HG02571 (cell line): ENCODE measurements at regions not wholly inside any gene's neighbourhood (a gene's known extent, or its start where the extent isn't known, plus 50 kb on each side); places are given as distances from the start of the nearest gene placed in this dataset.

ENCODE experiments used
- ATAC-seq: cut with Tn5 transposase; IDR thresholded peaks from one replicate; pipeline ENCODE4 v1.9.1; 2021; ENCODE audit warnings: mild to moderate bottlenecking, moderate library complexity; ENCODE audit not compliant: unreplicated experiment

DNA sequence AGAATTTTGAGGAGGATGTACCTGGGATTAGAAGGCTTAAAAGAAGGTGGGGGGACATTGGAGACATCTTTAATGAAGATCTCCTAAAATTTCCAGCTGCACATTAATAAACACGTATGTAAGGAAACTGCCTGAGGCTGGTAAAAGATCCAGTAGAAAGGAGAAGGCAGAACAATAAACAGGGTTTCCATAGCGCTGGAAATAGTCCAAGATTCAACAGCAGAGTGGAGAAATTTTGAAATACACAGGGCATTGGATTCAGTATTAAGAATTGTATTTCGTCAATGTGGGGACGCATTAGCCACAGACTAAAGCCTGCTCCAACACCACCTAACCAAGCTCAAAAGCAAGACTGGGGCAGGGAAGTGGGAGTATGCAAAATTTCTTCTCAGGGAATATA lies 606.9 kb upstream of the NRXN1 start:
- no peak for ATAC-seq

DNA sequence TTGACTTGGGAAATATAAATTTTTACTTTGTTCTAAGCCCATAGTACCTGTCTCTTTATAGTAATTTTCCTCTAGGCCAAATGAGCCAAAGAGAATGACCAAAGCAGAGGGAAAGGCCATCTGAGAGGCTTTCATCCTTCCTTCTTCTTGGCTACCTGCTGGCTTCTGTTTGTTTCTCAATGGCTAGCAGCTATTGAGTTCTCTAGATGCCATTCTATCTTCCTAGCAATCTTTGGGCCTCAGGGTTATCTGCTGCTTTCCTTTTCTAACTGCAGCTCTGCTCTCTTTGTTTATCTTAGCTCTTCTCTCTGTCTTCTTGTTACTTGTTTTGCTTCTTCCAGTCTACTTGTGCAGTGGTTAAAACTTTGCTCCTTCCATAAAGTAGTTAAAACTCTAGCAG lies 601.1 kb upstream of the NRXN1 start:
- no peak for ATAC-seq

DNA sequence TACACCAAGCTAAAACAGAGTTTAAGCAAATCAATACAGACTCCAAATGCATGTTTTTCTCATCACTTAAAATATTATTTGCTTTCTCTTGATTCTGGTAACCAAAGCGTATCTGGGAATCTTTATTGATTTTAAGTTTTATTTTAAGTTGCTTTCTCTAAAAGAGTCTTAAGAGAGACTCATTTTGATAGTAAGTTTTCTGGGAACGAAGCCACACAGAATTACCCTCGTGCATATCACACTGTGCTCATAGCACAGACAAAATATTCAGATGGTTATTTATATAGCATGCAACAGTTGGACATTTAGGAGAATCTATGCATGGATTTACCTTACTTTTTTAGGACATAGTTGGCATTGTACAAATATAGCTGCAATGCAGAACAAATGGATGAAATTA lies 597.5 kb upstream of the NRXN1 start:
- no peak for ATAC-seq

DNA sequence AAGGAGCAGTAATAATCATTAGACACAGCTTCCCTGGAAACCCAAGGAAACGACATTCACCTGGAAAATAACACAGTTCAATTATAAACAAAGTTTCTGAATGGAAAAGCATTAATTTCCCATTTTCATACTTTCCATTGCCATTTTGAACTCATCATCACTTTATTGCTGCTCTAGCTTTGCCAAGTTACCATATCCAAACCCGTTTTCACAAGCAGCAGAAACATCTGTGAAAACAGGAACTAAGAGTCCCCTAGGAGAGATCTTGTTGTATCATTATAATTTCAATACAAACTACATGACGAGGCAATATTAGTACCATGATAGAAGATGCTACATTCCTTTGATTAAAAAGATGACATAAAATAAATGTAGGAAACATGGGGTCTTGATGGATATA lies 597.0 kb upstream of the NRXN1 start:
- ATAC-seq, result no peak

DNA sequence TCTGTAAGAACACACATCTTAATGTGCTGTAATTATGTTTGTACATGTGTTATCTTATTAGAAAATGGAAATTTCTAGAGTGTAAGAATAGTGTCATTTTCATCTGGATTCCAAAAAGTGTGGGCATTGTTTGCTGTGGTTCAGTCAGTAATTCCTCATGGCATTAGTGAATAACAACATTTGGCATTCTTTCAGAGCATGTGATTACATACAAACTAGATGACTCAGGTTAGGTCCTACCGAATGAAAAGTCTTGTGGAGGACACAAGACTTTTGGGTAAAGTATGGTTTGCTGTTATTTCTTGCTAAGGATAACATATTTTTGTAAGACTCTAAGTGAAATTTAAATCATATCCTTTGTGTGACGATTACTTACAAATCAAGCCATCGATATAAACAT lies 593.1 kb upstream of the NRXN1 start:
- no peak for ATAC-seq

DNA sequence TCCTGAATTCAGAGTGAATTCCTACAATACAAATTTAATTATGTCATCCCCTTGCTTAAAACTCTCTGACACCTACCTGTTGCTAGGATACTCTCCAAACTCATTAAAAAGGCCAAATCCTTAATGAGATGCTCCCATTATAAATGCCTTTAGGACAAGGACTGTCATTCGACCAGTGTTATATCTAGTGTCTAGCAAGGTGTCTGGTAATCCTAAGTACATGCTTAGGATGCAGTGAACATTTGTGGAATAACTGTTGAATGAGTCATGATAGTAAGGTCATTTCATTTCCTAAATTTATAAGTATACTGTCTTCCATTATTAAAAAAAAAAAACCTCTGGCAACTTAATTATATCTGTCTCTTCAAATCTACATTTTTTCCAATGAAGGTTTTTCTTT lies 588.9 kb upstream of the NRXN1 start:
- no peak for ATAC-seq

DNA sequence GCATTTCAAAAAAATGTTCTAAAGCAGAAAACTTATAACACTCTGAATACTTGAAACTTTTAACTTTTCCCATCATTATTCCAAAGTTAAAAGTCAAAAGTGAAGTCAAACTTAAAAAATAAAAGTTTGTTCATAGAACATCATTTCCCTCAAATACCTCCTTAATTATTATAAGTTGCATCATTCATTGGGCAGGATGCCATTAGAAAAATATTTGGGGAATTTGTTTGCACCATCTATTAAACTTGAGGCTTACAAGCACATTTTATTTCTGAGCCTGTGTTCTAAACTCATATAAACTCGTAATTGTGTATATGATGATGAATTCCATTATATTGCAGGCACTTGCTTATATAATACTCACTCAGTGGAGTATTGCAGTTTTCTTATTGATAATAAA lies 588.0 kb upstream of the NRXN1 start:
- ATAC-seq, result no peak

DNA sequence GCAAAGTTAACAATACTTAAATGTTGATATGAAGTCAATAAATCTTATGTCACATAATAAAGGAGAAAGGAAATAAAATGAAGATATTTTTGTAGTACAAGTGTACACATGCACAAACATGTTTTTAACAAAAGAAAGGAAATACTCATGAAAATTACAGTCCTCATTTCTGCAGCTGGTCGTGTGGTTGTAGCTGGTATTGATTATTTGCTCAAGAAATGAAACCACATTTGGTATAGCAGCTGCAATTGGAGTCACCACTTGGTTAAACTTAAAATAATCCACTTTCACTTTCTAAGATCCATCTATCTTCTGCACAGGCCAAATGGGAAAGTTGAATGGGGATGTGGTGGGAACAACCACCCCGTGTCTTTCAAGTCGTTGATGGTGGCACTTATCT lies 580.5 kb upstream of the NRXN1 start:
- ATAC-seq, result no peak

DNA sequence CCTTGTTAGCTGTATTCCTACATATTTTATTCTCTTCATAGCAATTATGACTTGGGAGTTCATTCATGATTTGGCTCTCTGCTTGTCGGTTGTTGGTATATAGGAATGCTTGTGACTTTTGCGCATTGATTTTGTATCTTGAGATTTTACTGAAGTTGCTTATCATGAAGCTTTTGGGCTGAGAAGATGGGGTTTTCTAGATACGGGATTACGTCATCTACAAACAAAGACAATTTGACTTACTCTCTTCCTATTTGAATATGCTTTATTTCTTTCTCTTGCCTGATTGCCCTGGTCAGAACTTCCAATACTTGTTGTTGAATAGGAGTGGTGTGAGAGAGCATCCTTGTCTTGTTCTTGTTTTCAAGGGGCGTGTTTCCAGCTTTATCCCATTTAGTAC lies 569.8 kb upstream of the NRXN1 start:
- ATAC-seq, result no peak

DNA sequence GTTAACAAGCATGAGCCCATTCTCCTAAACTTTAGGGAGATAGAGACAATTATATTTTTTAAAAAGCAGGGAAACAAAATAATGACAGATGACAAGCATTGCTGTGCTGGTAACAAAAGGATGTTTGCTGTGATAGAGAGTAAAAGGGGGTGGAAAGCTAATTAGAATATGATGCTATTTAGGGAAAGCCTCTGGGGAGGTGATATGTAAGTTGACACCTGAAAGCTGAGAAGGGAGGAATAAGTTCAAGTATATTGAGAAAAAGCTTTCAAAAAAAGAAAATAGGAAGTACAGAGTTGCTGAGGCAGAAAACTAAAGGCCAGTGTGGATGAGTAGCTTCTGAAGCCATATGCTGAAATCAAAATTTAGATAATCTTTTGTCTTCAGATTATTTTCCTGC lies 565.2 kb upstream of the NRXN1 start:
- no peak for ATAC-seq

DNA sequence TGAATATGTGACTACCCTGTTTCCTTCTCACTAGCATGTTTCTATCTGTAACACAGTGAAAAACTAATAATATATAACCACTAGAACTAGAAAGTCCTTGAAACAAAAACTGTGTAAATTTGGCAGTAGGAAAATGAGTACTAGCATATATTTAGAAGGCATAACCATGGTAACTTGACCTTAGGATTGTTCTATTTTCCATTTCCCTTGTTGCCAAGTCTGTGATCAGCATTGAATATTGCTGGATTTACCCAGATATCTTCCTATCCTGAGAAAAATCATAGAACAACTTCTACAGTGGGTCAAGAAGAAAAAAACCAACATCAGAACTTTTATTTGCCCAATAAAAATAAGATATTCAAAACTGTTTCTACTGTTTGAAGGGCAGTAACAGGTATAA lies 563.9 kb upstream of the NRXN1 start:
- no peak for ATAC-seq

DNA sequence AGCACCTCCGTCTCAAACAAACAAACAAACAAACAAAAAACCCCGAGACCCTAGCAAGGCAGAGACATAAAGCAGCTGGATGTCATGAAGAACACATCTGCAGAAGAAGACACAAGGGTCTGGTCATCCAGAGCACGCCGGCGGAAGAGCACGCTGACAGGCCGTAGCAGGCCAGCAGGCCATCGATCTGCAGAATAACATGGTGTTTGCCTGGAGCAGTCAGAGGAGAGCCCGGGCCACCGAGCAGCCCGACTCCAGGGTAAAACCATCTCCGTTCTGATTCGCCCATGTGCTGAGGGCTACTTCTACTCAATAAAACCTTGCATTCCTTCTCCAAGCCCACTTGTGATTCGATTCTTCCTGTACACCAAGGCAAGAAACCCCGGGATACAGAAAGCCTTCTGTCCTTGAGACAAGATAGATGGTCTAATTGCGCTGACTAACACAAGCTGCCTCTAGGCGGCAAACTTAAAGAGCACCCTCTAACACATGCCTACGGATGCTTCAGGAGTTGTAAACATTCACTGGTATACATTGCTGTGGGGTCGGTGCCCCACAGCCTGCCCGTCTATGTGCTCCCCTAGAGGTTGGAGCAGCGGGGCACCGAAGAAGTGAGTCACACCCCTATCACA lies 549.8 kb upstream of the NRXN1 start:
- ATAC-seq, result no peak

DNA sequence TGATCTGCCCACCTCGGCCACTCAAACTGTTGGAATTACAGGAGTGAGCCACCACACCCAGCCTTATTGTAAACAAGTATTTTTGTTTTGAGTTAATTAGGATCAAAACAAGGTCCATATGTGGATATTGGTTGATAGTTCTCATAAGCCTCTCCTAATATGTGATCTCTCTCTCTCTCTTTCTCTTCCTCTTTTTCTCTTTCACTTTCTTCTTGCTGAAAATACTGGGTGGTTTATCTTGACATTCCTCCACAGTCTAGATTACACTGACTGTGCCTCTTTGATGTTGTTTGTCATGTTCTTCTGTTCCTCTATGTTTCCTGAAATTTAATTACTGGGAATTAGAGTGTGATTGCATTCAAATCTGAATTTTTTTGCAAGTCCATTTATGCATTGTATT lies 547.5 kb upstream of the NRXN1 start:
- ATAC-seq, result no peak

DNA sequence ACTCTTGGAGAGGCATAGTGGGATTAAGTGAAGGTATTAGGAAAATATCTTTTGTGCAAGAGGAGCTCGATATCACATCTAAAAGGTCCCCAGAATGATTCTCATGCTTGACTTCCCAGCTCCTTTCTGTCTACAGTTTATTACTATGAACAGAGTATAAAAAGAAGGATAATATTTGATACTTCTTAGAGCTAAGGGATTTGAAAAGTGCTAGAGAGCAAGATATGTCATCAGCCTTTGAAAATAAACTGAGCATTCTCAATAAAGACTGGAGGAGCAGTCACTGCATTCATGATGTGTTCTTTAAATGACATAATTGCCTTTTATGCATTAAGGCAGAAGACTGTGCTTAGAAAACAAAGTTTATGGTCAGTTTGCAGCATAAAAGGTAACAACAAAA lies 543.2 kb upstream of the NRXN1 start:
- no peak for ATAC-seq

DNA sequence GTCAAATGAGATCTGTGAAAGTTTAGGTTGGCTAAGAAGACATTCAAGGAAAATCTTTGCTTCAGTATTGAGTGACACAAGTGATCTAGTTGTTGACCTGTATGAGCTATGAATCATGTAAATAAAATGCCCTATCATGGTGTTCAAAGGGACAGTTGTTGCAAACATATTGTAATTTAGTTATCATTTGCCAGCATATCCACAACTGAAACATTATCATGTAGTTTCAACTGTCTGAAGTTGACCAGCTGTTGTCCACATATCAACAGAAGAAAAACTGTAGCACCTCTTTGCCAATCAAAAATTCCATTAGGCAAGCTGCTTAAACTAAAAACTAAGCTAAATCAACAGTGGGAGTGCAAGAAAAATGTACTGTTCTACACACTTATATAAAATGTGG lies 527.1 kb upstream of the NRXN1 start:
- ATAC-seq, result no peak

DNA sequence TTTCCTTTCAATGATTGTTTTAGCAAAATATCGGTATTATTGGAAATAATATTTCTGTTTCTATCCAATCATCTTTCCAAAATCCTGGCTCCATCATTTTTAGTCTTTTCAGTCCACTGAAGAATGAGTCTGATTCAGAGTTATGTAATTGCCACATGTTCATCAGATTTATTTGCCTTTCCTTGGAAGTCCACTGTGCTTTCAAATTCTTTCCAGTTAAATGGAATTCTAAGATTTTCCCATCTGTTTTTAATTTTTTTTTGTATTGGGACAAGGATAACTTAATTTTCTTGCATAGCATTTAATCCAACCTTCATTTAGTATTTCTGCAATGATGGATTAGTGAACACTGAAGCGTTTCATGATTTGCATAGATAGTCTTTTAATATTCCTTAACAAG lies 521.5 kb upstream of the NRXN1 start:
- no peak for ATAC-seq

DNA sequence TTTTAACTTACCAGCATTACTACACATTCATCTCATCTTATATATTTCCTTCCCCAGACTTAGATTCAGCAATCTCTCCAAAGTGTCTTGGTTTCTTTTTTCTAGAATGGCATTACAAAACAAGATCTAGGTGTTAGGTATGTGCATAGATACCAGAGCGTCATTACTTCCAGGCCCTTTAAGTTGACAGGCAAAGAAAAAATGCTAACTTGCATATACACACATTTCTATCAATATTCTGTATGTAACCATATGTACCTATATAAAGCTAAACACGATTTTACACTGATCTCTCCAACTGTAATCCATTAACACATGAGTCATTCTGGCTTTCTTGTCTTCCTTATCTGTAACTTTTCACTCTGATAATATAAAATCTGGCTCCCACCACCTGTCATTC lies 503.8 kb upstream of the NRXN1 start:
- no peak for ATAC-seq

DNA sequence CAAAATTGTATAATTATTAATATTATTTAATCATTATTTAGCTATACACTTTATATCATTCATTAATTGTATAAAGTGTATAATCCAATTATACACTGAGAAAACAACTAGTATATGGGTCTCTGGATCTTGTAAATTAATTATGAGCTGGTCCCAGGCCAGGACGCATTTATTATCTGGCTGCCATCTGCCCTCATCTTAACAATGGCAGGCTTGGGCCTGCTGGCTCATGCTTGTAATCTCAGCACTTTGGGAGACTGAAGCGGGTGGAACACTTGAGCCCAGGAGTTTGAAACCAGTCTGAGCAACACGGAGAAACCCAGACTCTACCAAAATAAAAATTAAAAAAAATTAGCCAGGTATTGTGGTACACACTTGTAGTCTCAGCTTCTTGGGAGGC lies 502.2 kb upstream of the NRXN1 start:
- no peak for ATAC-seq

DNA sequence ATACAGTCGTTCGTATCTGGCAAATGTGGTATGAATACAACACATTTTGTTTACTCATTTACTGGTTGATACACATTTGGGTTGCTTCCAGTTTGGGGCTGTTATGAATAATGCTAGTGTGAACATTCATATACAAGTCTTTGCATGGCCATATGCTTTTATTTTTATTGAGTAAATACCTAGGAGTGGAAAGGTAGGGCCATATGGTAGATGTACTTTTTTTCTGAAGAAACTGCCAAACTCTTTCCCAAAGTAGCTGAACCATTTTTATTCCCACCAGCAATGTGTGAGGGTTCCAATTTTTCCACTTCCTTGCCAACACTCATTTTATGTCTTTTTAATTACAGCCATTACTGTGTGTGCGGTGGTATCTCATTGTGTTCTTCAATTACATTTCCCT lies 496.2 kb upstream of the NRXN1 start:
- no peak for ATAC-seq

DNA sequence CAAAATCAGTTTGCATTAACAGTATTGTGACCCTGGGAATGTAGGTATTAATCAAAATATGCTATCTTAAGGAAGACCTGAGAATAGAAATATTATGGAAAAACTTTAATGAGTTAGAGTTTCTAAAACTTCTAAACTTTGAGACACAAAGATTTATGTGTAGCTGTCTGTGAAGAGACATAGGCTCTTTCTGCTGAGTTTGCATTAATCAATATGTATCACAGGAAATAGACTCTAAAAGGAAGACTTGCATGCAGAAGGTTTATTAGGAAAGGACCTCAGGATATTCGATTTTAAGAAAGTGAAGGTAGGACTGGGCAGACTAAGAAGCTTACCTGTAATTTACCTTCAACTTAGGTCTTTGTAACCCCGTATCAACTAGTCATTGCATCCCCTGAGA lies 494.8 kb upstream of the NRXN1 start:
- ATAC-seq, result no peak

DNA sequence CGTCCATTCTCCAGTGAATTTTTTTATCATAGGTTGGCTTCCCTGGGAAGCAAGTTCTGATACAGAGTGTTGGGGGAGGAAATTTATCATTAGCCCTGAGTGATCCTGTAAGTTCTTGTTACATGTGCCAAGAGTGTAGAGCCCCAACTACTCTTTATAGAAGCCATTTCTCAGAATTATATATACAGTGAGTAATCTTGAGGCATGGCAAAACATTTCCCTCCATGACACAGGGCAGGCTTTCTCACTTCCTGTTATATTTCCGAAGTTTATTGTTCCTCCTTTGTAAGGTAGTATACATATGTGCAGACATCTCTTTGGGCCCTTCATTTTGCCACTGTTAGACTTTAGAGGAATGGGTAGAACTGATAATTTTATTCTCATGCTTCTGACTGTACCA lies 484.7 kb upstream of the NRXN1 start:
- no peak for ATAC-seq

DNA sequence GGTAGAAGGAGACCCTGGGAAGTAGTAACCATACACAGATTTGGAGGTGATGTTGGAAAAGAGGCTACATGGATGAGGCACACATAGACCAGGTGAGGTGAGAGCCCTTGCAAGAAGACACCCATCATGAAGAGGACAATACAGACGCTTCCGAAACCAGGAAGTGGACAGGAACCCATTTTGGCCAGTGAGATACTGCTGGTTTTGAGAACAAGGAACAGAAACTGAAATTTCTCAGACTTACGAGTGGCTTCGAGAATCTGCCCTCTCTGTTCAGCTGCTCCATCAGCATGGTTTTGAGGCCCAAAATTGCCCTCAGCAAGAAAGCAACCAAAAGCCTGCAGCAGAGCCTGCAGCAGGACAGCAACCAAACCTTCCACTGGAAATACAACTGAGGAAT lies 479.1 kb upstream of the NRXN1 start:
- peak; percentile 56 for ATAC-seq

DNA sequence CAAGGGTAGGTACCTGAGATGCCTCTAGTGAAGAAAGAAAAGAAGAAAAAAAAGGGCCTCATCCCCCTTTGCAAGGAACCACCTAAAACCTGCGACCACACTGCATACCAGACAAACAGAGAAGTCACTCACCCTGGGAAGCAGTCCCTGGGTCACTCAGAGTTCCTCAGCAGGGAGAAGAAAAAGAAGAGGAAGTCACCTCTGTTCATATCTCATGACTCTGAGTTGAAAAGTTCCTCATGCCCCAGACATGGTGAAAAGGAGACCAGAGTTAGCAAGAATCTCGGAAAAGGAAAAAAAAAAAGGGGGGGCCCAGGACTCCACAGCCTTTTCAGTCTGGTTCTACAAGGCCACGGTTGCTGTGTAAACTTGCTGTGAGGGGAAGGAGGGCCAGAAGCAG lies 478.4 kb upstream of the NRXN1 start:
- no peak for ATAC-seq

DNA sequence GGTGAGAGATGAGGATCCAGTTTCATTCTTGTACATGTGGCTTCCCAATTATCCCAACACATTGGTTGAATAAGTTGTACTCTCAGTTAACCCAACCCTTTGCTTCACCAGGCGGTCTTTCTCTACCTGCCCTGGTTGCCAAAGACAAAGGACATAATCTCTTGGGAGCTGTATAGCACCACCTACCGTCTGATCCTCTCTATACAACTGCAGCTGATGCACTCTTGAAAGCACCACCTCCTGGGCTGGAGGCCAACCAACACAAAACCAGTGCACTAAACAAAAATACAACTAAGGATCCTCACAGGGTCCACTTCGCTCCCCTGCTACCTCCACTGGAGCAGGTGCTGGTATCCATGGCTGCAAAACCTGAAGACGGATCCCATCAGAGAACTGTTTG lies 473.6 kb upstream of the NRXN1 start:
- no peak for ATAC-seq
